Fibroblast of pulmonary artery (primary cell): ENCODE measurements at regions not wholly inside any gene's neighbourhood (a gene's known extent, or its start where the extent isn't known, plus 50 kb on each side); places are given as distances from the start of the nearest gene placed in this dataset.

ENCODE experiments used
- DNase-seq: peaks from one replicate; pipeline ENCODE4 v3.0.0-alpha.2; 2010; ENCODE audit warnings: low read depth
- H3K4me3 ChIP-seq: replicated peaks from 2 replicates; pipeline ENCODE4 v1.5.1; 2011; ENCODE audit warnings: low read depth, mild to moderate bottlenecking, control low read depth, low read length, moderate library complexity
- CTCF ChIP-seq: IDR thresholded peaks from 2 replicates; pipeline ENCODE4 v1.5.1; 2011; ENCODE audit warnings: mild to moderate bottlenecking, control low read depth, low read length, inconsistent platforms; ENCODE audit errors: missing control alignments

- no peak overlapping the region for H3K4me3 ChIP-seq
- no peak for DNase-seq
- no peak for TF ChIP-seq CTCF
Measured at GRCh38 chr15:95804484-95804883, 526.0 kb upstream of the NR2F2 start.

- no peak for TF ChIP-seq CTCF
- DNase-seq = peak; percentile 70
- no peak overlapping the region for H3K4me3 ChIP-seq
Measured at GRCh38 chr15:95812491-95812890, 518.0 kb upstream of the NR2F2 start.

- no peak for TF ChIP-seq CTCF
- no peak for DNase-seq
- H3K4me3 ChIP-seq = no peak overlapping the region
Measured at GRCh38 chr15:95814908-95815307, 515.6 kb upstream of the NR2F2 start.

- no peak overlapping the region for H3K4me3 ChIP-seq
- no peak for DNase-seq
- TF ChIP-seq CTCF = no peak
Measured at GRCh38 chr15:95816591-95816990, 513.9 kb upstream of the NR2F2 start.

GRCh38 chr15:95822961-95823360, 507.5 kb upstream of the NR2F2 start:
- no peak for DNase-seq
- TF ChIP-seq CTCF = no peak
- H3K4me3 ChIP-seq = no peak overlapping the region

- no peak overlapping the region for H3K4me3 ChIP-seq
- DNase-seq = no peak
- TF ChIP-seq CTCF = no peak
Measured at GRCh38 chr15:95825208-95825607, 505.3 kb upstream of the NR2F2 start.

- no peak for DNase-seq
- no peak overlapping the region for H3K4me3 ChIP-seq
- TF ChIP-seq CTCF = no peak
Measured at GRCh38 chr15:95825671-95826411, 504.7 kb upstream of the NR2F2 start.
